ENCODE measurements at regions not wholly inside any gene's neighbourhood (a gene's known extent, or its start where the extent isn't known, plus 50 kb on each side); places are given as distances from the start of the nearest gene placed in this dataset.
"Not testable (repeated sequence)": the region's sequence is repeated elsewhere in the genome, so short reads cannot be mapped to it uniquely, and the experiment has no call there.

DNA sequence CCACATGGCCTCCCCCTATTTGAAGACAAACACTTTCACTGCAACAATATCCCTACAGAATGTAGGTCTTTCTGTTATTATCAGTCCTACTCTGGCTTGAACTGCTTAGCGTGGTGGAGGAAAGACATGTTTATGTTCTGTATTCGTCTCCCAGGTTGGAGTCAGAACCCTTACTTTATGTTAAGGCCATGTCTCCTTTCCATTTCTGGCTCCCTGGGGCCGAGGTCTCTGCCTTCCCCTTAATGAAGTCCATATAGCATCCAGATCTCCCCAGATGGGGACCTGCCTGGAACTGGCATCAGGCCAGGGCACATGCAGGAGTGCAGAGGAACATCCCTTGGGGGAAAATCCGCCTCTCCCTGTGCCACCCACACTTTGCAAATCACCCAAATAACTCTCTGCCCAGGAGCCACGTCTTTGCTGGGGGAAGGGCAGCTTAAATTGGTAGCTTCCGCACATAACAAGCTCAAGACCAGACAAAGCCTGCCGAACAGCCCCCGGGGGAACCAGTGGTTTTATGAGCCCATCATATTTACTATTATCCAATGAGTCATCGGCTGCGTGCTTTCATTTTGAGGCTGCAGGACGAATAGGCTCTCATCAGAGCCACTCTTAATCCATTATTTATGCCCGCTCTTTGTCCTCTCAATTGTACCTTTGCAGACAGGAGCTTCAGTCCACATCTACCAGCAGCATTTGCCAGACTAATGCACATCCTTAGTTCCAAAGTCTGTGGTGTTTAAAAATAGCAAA, 237.0 kb downstream of the UACA start:
- no peak for DNase-seq (ENCODE audit: low read depth in 2 of 2, low spot score in 1 of 2)

- no peak for DNase-seq (ENCODE audit: low read depth in 2 of 2, low spot score in 1 of 2)
Observed at GRCh38 chr15:70525551-70525950, 237.8 kb downstream of the UACA start.

DNA sequence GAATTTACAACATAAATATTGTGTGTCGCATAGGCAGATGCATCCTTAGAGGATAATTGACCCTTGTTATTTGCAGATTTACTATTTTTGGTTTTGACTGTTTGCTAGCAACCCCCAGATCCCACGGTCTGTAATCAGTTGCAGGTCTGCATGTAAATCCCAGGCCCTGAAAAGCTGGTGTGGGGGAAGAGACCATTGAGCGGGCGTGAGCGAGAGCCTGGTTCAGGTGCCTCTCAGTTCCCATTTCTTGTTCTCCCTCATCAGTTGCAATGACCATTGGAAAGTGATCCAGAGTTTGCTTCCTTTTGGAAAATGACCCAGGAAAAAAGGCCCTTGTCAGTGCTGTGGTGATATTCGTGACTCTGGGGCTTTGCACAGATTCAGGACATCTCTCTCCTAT, 238.9 kb downstream of the UACA start:
- DNase-seq (ENCODE audit: low read depth in 2 of 2, low spot score in 1 of 2), result no peak

DNA sequence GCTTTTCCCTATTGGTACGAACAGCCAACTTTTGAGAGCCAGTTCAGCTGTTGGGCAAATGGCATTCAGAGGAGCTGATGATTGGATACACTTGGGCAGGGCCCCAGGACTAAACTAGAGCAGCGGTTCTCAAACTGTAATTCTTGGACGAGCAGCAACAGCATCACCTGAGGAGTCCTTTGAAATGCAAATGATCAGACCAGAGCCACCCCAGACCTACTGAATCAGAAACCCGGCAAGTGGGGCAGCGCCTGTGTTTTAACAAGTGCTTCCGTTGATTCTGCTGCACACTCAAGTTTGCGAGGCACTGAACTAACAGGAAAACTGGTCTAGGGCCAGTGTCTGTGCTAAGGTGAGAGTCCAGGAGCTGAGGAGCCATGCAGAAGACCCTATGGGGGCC, 239.7 kb downstream of the UACA start:
- no peak for DNase-seq (ENCODE audit: low read depth in 2 of 2, low spot score in 1 of 2)

- no peak for DNase-seq (ENCODE audit: low read depth in 2 of 2, low spot score in 1 of 2)
Observed at GRCh38 chr15:70523192-70523591, 240.2 kb downstream of the UACA start.

- DNase-seq (ENCODE audit: low read depth in 2 of 2, low spot score in 1 of 2), result no peak
Observed at GRCh38 chr15:70522323-70522966, 240.9 kb downstream of the UACA start.

- no peak for DNase-seq (ENCODE audit: low read depth in 2 of 2, low spot score in 1 of 2)
Observed at GRCh38 chr15:70521576-70522322, 241.6 kb downstream of the UACA start.

DNA sequence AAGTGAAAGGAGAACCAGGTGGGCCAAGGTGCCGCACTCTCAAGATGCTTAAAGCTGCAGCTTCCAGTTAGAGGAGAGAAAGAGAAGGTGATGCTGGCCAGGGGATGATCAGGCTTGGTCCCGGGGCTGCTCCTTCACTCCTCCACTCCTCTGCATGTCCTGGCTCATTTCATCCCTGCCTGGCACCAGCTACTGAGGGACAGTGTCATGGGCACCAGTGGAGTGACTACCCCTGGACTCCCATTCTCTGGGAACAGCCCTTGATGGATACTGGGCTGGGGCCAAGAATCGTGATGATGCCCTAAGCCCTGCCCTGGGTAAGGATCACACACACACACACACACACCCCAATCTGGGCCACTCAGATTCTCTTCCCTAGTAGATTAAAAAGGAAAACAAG, 243.7 kb downstream of the UACA start:
- no peak for DNase-seq (ENCODE audit: low read depth in 2 of 2, low spot score in 1 of 2)

DNA sequence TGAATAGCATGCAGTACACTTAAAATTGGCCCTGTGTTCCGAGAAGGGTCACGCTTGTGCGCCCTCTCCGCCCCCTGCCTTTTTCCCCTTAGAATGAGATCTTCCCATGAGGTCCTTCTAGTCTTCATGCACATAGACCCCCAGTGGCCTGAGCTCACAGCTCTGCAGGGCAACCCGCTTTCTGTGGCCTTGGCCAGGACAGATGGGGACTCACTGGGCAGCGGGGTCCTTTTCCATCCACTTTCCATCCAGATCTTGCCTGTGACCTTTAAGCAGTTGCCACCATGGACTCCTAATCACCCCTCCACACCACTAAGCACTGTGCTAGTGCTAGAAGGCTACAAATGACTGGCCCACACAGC, 244.4 kb downstream of the UACA start:
- no peak for DNase-seq (ENCODE audit: low read depth in 2 of 2, low spot score in 1 of 2)

DNA sequence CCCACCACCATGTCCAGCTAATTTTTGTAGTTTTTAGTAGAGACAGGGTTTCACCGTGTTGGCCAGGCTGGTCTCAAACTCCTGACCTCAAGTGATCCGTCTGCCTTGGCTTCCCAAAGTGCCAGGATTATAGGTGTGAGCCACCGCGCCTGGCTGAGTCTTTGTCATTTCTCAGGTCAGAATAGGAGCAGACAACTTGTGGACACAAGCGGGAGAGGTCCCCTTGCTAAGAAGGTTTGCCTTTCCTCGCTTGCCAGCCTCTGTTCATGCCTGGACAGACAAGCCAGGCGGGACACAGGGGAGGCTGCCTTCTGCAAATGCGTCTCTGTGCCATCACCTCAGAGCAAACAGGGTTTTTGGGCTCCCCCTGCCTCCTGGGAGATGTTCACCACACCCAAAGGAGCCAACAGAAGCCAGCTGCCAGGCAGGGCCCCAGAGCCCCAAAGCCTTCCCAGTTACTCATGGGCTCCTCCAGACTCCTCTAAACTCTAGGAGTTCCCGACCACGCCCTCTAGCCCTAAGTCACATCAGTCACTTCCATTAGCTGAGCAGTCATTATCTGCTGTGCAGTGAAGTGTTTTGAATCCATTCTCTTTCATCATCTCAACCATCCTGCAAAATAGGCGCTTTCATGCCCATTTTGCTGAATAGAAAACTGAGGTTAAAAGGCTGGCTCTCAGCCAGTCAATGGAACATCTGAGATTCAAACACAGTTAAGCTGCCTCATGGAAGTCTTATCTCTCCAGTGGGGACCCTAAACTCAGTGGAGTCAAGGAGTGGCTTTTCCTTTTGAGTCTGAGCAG, 245.0 kb downstream of the UACA start:
- DNase-seq (ENCODE audit: low read depth in 2 of 2, low spot score in 1 of 2), result no peak

DNA sequence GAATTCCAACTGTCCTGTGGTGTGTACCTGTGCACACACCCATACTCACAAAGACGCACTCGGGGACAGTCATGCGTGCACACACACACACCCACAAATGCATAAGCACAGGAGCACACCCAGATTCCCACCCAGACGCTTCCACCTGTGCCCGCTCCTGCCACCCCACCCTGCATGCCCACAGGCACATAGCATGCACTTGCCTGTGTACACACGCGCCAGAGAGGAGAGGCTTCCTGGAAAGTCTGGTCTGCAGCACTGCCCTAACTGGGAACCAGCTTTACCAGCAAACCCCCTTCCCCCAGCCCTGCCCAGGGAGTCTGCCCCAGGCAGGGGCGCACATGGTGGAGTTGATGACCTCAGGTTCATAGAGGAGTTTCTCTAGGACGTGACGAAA, 246.2 kb downstream of the UACA start:
- DNase-seq (ENCODE audit: low read depth in 2 of 2, low spot score in 1 of 2), result no peak

DNA sequence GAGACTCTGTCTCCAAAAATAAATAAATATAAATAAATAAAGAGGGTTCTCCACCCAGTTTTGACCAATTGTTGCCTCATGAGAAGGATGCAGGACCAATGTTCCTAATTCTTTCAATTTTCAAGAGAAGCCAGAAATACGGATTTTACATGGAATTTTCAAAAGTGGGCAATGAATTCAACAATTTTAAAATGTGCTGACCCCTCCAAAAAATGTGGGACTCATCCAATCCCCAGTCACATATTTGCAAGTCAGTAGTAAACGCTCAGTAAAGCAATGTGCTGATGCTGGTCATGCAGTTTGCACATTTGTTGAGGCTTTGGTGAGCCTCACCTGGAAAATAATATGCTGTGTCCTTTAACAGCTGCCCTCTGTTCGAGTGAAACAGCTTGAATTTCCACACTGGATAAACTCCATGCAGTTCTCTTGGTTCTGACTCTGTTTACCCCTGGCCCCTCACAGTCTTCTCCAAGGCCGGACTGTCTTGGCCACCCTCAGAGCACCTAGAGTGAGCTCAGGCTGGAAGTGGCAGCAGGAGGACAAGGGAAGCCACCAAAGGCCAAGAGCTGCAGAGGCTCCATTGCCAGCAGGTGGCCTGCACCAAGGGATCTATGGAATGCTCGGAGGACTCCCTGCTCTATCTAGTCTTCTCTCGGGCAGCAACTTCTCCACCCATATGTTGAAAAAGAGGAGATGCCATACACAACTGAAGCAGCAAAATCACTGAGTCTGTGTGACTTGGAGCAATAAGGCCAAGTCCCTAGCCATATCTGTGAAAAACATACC, 246.8 kb downstream of the UACA start:
- DNase-seq (ENCODE audit: low read depth in 2 of 2, low spot score in 1 of 2), result no peak

- DNase-seq (ENCODE audit: low read depth in 2 of 2, low spot score in 1 of 2), result no peak
Observed at GRCh38 chr15:70514251-70514650, 249.1 kb downstream of the UACA start.

GRCh38 chr15:70513819-70514218, 249.5 kb downstream of the UACA start:
- DNase-seq (ENCODE audit: low read depth in 2 of 2, low spot score in 1 of 2), result no peak

DNA sequence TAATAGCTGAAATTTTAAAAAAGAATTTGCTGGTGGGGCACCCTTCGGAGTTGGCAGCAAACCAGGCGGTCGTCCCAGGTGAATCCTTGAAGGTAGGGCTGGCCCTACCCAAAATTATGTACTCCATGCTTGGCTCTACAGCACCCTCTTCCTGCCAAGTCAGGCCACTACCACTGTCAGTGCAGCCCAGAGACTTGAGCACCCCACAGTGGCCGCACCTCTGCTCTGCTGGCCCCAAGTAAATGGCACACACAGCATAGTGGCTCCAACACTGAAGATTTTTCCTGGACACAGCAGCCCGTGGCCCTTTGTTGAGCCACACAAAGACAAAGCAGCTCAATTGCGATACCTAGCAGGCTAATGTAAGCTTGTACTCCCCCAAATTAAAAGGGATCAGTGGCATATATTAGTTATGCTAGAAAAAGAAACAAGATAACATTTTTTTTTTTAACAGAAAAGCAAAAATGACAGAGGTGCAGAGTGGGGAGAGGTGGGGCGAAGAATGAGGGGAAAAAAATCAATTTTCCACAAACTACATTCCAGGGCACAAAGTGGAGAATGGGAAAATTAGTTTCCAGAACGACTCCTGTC, 250.5 kb downstream of the UACA start:
- DNase-seq (ENCODE audit: low read depth in 2 of 2, low spot score in 1 of 2), result peak in 1 of 2 donors; percentile 38

GRCh38 chr15:70511972-70512587, 251.3 kb downstream of the UACA start:
- not testable (repeated sequence) for DNase-seq (ENCODE audit: low read depth in 2 of 2, low spot score in 1 of 2)

- DNase-seq (ENCODE audit: low read depth in 2 of 2, low spot score in 1 of 2), result no peak
Observed at GRCh38 chr15:70510433-70510832, 252.9 kb downstream of the UACA start.

DNA sequence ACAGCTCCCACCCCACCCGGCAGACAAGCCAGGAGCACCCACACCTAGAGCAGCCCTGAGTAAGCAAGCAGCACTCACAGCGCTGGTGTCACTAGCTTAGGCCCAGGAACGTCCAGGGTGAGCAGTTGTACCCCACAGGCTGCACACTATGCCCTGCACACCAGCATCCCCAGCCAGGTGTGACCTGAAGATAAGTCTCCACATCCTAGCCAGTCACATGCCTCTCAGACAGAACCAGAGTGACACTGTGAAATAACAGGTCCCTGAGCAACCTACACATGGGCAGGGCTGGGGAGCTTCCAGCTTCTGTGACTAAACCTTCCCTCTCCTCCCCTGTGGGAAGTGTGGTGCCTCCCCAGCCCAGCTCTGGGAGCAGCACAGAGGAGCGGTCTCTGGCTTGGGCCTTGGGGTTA, 253.6 kb downstream of the UACA start:
- DNase-seq (ENCODE audit: low read depth in 2 of 2, low spot score in 1 of 2), result no peak

GRCh38 chr15:70509282-70509662, 254.1 kb downstream of the UACA start:
- no peak for DNase-seq (ENCODE audit: low read depth in 2 of 2, low spot score in 1 of 2)

All from stimulated activated CD8-positive, alpha-beta memory T cell treated with anti-CD3 and anti-CD28 coated beads, Interleukin-4, amount 100 ng/mL, for 1 hour (primary cell).